ENCODE measurements at regions not wholly inside any gene's neighbourhood (a gene's known extent, or its start where the extent isn't known, plus 50 kb on each side); places are given as distances from the start of the nearest gene placed in this dataset.

- no peak for TF ChIP-seq CTCF (IDR thresholded peaks at IDR 0.05)
- no peak for TF ChIP-seq POLR2AphosphoS5 (IDR thresholded peaks at IDR 0.05)
- no peak for TF ChIP-seq POLR2A (IDR thresholded peaks at IDR 0.05; ENCODE audit: low read depth)
- TF ChIP-seq EP300 (IDR thresholded peaks at IDR 0.05) = no peak
These were observed 65.4 kb upstream of the ERCC6L2 start for GRCh38 chr9:95810133-95810532.
